Amygdala (tissue), 56 donors: ENCODE measurements at regions not wholly inside any gene's neighbourhood (a gene's known extent, or its start where the extent isn't known, plus 50 kb on each side); places are given as distances from the start of the nearest gene placed in this dataset.

Experiments
- DNase-seq, 56 donors: peaks; one replicate each; lab custom pipeline; 2025; lab: John Stamatoyannopoulos, UW

DNA sequence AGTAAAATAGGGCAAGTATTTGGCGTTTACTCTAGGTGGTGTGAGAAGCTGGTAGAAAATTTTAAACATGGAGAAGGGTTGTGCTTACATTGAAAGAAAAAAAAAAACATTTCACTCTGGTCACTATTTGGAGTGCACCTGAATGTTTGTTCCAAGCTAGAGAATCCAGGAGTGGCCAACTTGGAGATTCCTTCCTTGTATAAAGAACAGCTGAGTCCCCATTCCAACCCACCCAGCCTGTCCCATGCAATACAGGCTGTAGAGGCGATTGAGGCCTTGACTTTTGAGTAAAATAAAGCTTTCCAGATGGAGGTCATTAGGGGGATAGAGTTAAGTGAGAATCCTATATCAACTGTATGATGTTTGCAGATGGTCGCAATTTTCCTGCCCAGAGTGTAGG is 203.8 kb upstream of the SYT4 start:
- no peak for DNase-seq

DNA sequence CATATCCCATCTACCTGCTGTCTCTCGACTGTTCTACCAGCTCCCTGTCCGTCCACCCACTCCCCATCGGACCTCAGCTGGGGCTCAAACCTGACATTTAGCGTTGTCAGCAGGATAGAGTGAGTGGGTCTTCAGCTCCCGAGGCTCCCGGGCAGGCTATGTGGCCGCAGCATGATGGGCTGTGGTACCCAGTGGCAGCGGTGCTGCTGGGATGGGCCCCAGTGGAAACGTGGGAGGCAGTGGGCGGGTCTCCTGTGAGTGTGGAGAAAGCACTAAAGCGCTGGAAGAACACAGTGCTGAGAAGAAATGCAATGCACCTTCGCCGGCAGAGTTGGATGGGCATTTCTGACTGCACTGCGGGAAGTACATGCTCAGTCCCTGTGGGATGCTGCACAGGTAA is 204.8 kb upstream of the SYT4 start:
- DNase-seq: no peak

DNA sequence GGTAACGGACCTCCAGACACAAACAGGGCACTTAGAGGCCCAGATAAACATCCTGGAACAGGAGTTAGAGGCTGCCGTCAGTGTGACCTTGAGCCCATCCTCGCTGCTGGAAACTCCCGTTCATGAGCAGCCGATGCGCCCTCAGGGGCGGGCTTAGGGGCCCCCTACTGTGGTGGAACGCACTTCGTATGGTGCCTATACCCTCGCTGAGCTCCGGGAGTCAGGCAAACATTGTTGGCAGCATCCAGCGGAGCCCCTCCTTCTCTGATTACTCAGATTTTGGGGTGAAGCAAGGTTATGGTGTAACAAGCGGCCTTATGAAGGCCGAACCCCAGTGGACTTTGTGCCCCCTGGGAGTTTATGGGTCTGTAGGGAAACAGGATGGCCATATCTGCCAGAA is 205.3 kb upstream of the SYT4 start:
- no peak for DNase-seq

DNA sequence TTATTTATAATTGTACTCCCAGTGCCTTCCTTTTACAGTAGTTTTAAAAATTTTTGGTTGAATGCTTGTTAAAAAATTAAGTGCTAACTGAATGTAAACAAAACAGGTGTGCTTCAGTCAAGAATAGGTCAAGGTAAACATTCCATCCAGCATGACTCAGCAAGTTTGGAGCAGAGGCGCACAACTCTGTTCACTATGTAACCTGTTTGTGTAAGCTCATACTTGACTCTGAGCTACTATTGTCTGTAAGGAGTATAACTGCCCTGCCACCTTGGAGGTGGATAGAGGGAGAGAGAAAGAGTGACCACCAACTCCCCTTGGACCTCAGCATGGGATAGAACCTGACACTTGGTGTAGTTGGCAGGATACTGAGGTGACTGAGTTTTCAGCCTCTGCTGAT is 207.4 kb upstream of the SYT4 start:
- DNase-seq: no peak

DNA sequence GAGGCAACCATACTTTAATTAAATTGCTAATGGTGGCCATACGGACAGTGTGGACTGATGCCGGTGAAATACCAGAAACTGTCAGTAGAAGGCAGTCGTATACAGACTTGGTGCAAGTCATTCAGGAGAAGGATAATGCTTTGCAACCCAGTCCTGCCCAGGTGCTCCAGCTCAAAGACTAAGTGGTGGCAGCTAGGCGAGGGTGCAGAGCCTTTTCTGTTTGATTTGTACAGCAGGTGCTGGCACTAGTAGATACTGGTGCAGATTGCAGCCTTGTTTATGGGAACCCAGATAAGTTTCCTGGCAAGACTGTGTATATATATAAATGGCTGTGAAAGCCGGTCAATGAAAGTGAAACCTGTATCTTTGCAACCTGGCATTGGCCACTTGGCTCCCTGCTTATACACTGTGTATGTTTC is 208.3 kb upstream of the SYT4 start:
- no peak for DNase-seq

DNA sequence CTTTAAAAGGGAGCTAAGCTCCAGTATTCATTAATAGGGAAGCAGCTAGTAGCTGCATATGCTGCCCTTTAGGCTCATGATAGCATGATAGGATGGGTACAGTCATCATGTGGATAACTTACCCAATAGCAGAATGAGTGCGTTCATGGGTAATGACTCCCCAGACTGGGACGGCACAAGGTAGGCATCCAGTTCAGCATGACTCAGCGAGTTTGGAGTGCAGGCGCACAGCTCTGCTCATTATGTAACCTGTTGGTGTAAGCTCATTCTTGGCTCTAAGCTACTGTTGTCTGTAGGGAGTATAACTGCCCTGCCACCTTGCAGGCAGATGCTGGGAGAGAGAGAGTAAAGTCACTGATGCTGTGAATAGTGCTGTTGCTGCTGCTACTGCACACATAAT is 209.2 kb upstream of the SYT4 start:
- no peak for DNase-seq

DNA sequence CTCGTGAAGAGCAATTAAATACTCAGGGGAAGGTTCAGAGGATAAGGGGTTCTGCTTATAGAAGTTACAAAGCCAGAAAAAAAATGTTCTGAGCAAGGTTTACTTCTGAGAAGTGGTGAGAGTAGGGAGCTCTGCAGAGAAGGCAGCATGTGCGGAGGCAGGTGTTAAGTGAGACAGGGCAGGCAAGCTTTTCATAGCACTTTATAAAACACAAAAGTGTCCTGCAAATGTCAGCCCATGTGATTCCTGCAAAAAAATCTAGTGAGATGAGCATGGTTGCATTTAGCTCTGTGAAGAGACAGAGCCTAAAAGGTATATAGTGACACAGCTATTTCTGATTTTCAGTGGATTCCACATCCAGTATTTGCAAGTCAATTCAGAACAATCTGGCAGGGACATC is 223.8 kb upstream of the SYT4 start:
- peak in 23 of 56 donors; percentile 0 to 74 (median 11) for DNase-seq

DNA sequence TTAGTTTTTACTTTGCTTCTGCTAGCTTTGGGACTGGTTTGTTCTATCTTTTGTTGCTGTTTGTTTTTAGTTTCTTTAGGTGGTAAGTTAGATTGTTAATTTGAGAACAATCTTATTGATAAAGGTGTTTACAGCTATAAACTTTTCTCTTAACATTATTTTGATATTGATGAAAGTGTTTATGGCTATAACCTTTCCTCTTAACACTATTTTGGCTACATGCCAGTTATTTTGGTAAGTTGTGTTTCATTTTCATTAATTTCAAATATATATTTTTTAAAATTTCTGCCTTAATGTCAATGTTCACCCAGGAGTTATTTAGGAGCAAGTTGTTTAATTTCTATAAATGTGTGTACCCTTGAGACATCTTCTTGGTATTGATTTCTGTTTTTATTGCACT is 229.6 kb upstream of the SYT4 start:
- DNase-seq: no peak

DNA sequence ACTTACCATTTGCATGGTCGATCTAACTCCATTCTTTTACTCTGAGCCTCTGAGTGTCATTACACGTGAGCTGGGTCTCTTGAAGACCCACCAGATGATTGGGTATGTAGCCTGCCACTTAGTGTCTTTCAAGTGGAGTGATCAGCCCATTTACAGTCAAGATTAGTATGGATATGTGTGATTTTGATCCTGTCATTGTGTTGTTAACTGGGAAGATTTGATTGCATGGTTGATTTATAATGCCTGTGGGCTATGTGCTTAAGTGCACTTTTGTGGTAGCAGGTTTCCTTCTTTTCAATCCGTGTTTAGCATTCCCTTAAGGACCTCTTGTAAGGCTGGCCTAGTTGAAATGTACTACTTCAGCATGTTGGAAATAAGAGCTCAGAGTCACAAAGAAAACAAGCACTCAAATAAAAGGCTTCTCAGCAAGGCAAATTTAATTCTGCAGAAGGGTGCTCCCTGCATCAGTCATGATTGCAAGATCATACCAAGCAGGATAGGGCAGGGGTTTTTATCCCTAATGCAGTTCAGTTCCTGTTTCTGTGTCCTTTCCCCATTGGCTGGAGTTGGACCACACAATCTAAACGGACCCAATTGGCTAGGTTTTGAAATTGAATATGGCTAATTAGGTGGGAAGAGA is 230.7 kb upstream of the SYT4 start:
- no peak for DNase-seq

DNA sequence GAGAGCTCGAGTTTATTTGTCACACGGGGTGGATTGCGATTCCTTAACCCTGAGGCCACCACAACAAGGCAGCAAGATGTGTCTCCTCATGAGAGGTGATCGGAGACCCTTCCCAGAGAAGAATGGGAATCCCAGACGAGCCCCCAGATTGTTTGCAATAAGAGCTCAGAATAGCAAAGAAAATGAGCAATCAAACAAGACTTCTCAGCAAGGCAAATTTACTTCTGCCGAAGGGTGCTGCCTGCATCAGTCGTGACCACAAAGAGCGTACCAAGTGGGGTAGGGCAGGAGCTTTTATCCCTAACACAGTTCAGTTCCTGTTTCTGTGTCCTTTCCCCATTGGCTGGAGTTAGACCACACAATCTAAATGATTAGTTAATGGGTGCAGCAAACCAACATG is 237.5 kb upstream of the SYT4 start:
- no peak for DNase-seq

DNA sequence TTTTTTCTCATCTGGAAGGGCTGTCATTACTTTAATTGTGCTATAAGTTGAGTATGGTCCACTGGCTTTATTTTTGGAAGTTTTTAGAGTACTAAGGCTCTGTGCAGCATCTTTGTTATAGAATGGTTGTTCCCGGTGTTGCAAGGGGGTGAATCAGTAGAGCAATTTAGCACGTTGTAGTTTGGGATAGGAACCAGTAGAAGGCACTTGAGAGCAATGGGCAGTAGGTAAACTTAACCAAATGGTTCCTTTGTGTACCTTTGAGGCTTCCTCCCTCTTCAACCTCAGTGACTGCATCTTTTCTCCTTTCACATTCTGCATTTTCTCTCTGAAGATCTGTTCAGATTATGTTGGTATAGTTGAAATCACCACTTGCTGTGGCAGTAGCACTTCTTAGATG is 238.2 kb upstream of the SYT4 start:
- DNase-seq: no peak

DNA sequence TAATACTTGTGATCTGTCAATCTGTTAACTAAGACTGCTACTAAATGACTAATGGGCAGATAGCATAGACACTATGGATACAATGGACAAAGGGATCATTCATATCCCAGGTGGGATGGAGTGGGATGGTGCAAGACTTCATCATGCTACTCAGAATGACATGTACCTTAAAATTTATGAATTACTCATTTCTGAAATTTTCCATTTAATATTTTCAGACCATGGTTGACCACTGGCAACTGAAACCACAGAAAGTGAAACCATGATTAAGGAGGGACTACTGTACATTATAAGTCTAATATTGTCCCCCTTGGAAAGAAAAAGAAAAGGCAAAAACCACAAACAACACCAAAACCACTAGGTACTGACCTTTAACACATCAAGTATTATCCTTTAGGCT is 247.0 kb upstream of the SYT4 start:
- DNase-seq: no peak

DNA sequence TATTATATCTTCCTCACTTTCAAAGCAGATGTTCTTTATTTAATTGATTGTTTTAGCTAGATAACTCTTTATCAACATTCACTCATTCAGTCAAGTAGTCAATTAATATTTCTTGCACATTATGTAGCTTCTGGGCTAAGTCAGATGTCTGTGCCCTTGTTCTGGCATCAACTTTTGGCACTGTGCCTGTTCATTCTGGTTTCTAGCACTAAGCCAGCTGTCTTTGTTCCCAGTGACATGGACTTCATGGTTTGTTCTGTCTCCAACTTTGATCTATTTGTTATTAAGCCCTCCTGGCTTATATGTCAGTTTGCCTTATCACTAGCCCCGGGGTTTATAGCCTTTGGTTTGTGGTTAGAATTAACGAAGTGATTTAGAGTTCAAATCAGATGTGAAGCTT is 247.9 kb upstream of the SYT4 start:
- no peak for DNase-seq

DNA sequence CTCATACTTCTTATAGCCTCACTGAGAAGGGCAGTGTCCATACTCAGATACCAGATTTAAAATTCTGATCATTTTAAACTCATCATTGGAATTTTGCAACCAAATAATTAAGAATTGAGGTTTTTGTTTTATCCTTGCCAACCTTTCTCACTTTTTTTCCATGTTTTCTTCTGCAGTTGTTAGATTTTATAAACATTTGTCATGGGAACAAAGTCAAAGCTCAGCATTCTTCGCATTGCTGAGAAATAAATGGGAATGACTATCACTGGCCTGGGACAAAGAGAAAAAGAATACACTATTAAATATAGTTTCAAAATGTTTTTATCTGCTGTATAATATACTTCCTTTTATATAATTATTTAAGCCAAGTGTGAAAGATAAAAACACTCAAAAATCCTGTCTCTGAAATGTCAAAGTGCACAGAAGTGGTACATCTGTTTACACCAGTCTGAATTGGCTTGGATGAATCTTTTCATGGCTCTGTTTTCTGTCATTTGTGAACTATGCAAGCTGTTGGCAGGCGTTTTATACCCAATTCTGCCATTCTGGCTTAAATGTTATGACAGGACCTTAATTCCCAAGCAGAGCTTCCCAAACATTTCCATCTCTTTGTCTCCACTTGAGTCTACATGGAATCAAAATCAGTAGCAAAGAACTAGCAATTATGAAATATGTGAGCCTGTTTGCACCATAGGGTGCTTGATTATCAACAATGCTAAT is 249.3 kb upstream of the SYT4 start:
- DNase-seq: no peak

DNA sequence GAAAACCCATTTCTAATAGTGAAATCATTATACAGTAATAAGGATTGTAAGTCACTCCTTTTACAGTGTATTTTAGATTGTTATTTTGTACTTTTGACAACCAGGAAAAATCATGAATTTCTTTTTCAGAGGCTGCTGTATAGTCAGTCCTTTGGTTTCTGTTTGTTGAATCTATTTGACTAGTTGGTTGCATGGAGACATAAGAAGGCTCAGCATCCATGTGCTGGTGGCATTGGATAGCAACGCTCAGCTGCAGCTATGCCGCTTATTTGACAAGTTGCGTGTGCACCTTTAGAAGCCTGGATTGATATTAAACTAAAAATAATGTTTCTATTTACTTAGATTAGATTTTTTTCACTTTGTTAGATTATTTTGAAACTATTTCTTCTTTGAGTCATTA is 254.1 kb upstream of the SYT4 start:
- no peak for DNase-seq

DNA sequence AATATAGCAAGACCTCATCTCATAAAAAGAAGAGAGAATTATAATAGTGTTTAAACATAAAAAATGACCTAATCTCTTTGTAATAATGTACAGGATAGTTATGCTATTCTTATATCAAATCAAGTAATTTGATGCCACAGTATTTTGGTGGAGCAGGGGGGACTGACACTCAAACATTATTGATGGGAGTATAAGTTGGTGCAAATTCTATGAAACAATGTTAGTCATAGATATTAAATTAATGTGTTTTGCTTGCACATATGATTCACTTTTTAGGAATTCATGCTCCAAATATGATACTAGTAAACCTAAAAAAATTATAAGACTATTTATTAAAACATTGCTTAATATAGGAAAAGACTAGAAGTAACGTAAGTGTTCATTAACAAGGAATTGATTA is 256.1 kb upstream of the SYT4 start:
- DNase-seq: no peak

DNA sequence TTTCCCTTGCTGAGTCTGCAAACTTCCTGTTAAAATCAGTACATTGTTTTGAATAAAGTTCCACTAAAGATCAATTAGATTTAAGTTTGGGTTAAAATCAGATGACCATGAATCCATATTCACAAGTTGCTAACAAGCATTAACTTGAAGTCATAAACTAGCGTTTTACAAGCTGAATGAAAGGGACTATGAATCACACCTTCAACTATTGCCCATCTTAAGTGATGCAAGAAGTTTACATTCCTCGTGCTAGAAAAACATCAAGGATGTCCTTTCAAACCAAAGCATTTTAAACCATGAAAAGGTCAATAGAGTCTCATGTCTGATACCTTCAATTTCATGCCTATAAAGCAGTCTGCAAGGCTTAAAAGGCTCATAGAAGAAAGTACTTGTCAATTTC is 257.2 kb upstream of the SYT4 start:
- DNase-seq: no peak

DNA sequence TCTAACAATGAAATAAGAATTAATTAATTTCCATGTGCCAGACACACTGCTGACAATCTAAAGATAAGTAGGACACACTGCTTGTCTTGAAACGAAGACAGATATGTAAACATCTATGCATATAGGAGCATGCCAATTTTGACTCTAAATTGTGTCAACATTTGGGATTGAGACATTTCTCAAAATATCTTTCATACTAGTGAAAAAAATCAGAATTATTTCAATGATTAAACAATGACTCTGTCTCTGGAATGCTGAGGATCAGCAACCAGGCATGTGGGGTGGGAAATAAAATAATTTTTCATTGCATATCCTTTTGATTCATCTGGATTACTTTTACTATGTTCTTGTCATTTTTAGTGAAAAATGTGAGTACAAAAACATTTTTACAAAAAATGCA is 262.6 kb upstream of the SYT4 start:
- DNase-seq: no peak

DNA sequence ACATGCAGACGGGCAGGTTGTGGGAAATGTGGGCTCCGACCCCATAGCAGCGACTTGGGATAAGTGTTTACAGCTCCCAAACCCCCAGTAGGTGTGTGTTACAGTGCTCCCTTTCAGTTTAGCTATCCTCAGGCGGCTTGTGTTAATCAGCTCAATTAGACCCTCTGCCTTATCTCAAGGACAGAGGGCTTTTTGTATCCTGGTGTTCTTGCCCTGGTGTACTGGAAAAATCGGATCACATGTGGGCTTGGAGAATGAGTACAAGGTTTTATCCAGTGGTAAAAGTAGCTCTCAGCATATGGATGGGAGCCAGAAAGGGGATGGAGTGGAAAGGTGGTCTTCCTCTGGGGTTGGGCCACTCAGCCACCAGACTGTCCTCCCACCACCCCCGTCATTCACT is 264.7 kb upstream of the SYT4 start:
- DNase-seq: no peak

DNA sequence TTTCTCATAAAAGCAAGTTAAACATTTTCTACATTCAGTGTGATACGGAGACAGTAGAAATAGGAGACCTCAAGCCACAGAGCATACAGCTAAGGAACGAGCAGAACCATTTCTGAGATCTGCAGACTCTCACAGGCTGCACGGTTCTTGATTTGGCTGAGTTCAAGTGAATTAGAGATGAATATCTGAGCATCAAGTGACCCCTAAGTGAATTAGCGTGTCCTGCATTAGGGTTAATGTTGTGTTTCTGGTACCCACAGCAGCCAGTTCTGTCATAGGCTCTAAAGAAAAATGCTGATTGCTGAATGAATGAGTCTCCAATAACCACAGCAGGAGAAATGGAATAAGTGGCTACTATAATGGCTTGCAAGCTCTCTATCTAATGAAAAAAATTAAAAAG is 265.9 kb upstream of the SYT4 start:
- DNase-seq: no peak

DNA sequence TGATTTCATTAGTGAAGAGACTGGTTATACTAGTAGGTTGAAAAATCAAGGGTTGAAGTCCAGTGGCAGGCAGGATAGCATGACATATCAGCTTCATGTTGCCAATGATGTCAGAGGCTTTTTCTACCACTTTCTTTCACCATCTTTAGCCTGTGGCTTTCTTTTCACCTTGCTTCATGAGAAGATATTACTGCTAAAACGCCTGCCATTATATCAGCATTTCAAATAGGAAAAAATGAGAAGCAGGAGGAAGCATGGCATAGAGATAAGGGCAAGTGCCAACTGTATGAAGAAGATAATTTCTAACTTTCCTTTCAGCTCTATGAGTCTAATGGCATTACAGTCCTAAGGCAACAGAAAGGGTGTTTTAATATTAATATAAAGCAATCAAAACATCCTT is 270.2 kb upstream of the SYT4 start:
- no peak for DNase-seq

DNA sequence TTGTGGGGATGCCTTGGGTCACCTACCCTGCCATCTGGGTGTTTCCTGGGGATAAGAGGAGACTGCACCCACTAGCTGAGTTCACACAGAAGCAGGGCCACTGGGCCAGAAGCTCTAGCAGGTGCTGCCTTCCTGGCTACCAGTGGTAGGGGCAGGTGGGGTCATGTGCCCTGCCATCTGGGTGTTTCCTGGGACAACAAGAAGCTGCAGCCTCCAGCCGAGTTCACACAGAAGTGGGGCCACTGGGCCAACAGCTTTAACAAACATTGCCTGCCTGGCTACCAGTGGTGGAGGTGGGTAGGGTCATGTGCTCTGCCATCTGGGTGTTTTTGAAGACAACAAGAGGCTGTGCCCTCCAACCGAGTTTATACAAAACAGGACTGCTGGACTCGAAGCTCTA is 282.2 kb upstream of the SYT4 start:
- no peak for DNase-seq

DNA sequence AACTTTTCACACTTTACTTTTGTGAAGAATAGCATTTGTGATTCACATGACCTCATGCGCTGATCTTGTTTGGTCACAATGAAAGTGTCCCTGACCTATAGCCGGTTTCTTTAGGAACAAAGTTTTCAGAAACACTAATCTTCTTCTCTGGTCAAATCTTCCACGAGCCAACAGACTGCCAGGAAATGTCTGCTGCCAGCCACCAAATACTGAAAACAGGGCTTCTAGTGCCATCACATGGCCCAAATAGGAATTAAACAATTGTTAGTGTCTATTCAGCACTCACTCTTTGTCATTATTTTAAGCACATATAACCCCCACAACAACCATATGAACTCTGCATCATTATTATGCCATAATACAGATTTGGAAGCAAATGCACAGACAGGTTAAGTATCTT is 286.5 kb upstream of the SYT4 start:
- DNase-seq: peak in 10 of 56 donors; percentile 8 to 33 (median 12)
